Stomach (tissue), 4 donors: ENCODE measurements at regions not wholly inside any gene's neighbourhood (a gene's known extent, or its start where the extent isn't known, plus 50 kb on each side); places are given as distances from the start of the nearest gene placed in this dataset.

Source experiments
- CTCF ChIP-seq, 7 experiments: fragments of 450-650 bp in 4 of 7; fragments of 200-600 bp in 3 of 7; sonication (generic) in 3 of 7; IDR thresholded peaks; one replicate each; pipeline ENCODE4 v1.5.1; 2016 to 2019; ENCODE audit warnings: antibody characterized with exemption in 7 of 7, control low read depth in 2 of 7, mild to moderate bottlenecking in 1 of 7
- EP300 ChIP-seq: sonication (generic); formaldehyde crosslinking; IDR thresholded peaks from one replicate; pipeline ENCODE4 v1.6.1; 2017; ENCODE audit warnings: antibody characterized with exemption
- POLR2A ChIP-seq, 4 donors: fragments of 450-650 bp; IDR thresholded peaks; one replicate each; pipeline ENCODE4 v1.6.1; 2016; ENCODE audit warnings: antibody characterized with exemption in 4 of 4, control low read depth in 2 of 4, mild to moderate bottlenecking in 1 of 4, moderate library complexity in 1 of 4
- POLR2AphosphoS5 ChIP-seq, 3 donors: sonication (generic); formaldehyde crosslinking; IDR thresholded peaks; one replicate each; pipeline ENCODE4 v1.6.1; 2016; ENCODE audit warnings: antibody characterized with exemption in 3 of 3

- TF ChIP-seq CTCF (IDR thresholded peaks at IDR 0.05) (no peak), POLR2A (IDR thresholded peaks at IDR 0.05) (no peak), POLR2AphosphoS5 (IDR thresholded peaks at IDR 0.05) (no peak), EP300 (no peak)
Observed at GRCh38 chr15:98071786-98072185, 111.3 kb downstream of the ARRDC4 start.
